ENCODE measurements at regions not wholly inside any gene's neighbourhood (a gene's known extent, or its start where the extent isn't known, plus 50 kb on each side); places are given as distances from the start of the nearest gene placed in this dataset.

DNA sequence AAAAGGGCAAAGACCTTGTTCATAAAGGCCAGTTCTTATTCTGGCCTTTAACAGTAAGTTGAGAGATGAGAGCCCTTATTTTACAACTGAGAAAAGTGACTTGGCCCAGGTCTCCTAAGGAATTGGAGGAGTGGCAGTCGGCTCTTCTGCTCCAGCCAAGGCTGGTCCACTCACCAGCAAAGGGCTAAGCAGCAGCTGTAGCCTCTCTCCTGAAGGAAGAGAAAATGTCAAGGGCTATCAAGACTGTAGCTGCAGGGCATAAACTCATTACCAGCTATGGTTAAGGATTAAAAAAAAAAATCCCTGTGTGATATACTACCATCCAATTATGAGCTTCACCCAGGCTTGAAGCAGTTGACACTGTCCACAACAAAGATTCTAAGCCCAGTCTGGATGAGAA lies 138.6 kb upstream of the RAD23B start:
- TF ChIP-seq, protein P1, sequence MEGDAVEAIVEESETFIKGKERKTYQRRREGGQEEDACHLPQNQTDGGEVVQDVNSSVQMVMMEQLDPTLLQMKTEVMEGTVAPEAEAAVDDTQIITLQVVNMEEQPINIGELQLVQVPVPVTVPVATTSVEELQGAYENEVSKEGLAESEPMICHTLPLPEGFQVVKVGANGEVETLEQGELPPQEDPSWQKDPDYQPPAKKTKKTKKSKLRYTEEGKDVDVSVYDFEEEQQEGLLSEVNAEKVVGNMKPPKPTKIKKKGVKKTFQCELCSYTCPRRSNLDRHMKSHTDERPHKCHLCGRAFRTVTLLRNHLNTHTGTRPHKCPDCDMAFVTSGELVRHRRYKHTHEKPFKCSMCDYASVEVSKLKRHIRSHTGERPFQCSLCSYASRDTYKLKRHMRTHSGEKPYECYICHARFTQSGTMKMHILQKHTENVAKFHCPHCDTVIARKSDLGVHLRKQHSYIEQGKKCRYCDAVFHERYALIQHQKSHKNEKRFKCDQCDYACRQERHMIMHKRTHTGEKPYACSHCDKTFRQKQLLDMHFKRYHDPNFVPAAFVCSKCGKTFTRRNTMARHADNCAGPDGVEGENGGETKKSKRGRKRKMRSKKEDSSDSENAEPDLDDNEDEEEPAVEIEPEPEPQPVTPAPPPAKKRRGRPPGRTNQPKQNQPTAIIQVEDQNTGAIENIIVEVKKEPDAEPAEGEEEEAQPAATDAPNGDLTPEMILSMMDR (IDR thresholded peaks at IDR 0.05): no peak
- TF ChIP-seq POLR2A (IDR thresholded peaks at IDR 0.05): no peak
